Fibroblast of lung (primary cell): ENCODE measurements at regions not wholly inside any gene's neighbourhood (a gene's known extent, or its start where the extent isn't known, plus 50 kb on each side); places are given as distances from the start of the nearest gene placed in this dataset.

Experiments used
- DNase-seq, 2 donors: peaks; one replicate each; pipeline versions ENCODE4 v3.0.0 to v3.0.0-alpha.2; 2010; ENCODE audit warnings: low read depth in 2 of 2
- H2AFZ ChIP-seq: 2 replicates; pipeline ENCODE4 v1.5.1; 2012; ENCODE audit warnings: low read length, control low read depth, inconsistent platforms
- H3K27ac ChIP-seq: 2 replicates; pipeline ENCODE4 v1.5.1; 2011; ENCODE audit warnings: low read length, control low read depth; ENCODE audit not compliant: insufficient read depth
- H3K27me3 ChIP-seq: 2 replicates; pipeline ENCODE4 v1.5.1; 2011; ENCODE audit warnings: mild to moderate bottlenecking, low read length; ENCODE audit not compliant: control insufficient read depth, insufficient read depth
- H3K36me3 ChIP-seq: 2 replicates; pipeline ENCODE4 v1.5.1; 2011; ENCODE audit warnings: low read length; ENCODE audit not compliant: control insufficient read depth, insufficient read depth
- H3K4me1 ChIP-seq: 2 replicates; pipeline ENCODE4 v1.5.1; 2011; ENCODE audit warnings: low read length; ENCODE audit not compliant: control insufficient read depth, insufficient read depth; ENCODE audit errors: extremely low read depth
- H3K4me2 ChIP-seq: 2 replicates; pipeline ENCODE4 v1.5.1; 2011; ENCODE audit warnings: low read length, control low read depth; ENCODE audit not compliant: insufficient read depth; ENCODE audit errors: extremely low read depth
- H3K4me3 ChIP-seq, 4 experiments: fragments of 200-600 bp in 1 of 4; sonication (generic) in 1 of 4; replicated peaks in 1 of 4; 2 replicates each; pipeline ENCODE4 v1.5.1; 2011 to 2016; ENCODE audit warnings: low read length in 4 of 4, low read depth in 3 of 4, mild to moderate bottlenecking in 3 of 4, control low read depth in 2 of 4, inconsistent platforms in 1 of 4, mixed read lengths in 1 of 4; ENCODE audit not compliant: insufficient read depth in 1 of 4; ENCODE audit errors: control extremely low read depth in 1 of 4
- H3K79me2 ChIP-seq: 2 replicates; pipeline ENCODE4 v1.5.1; 2012; ENCODE audit warnings: mild to moderate bottlenecking, low read length, inconsistent platforms; ENCODE audit not compliant: control insufficient read depth, insufficient read depth
- H3K9ac ChIP-seq: 2 replicates; pipeline ENCODE4 v1.5.1; 2011; ENCODE audit warnings: mild to moderate bottlenecking, low read length, control low read depth; ENCODE audit not compliant: insufficient read depth
- H3K9me3 ChIP-seq: 2 replicates; pipeline ENCODE4 v1.5.1; 2012; ENCODE audit warnings: low read depth, low read length; ENCODE audit not compliant: control insufficient read depth, insufficient read depth
- H4K20me1 ChIP-seq: 2 replicates; pipeline ENCODE4 v1.5.1; 2011; ENCODE audit warnings: low read length; ENCODE audit not compliant: control insufficient read depth, insufficient read depth; ENCODE audit errors: extremely low read depth
- CTCF ChIP-seq, 2 donors: IDR thresholded peaks in 1 of 2; conservative IDR thresholded peaks in 1 of 2; 1 replicate in 1 of 2; 2 replicates in 1 of 2; pipeline ENCODE4 v1.5.1; 2011 to 2012; ENCODE audit warnings: low read length in 2 of 2, control low read depth in 1 of 2, inconsistent platforms in 1 of 2, low read depth in 1 of 2, mild to moderate bottlenecking in 1 of 2
- EZH2 ChIP-seq: IDR thresholded peaks from 2 replicates; pipeline ENCODE4 v1.5.1; 2012; ENCODE audit warnings: low read length, control low read depth, mild to moderate bottlenecking; ENCODE audit errors: missing control alignments

GRCh38 chr2:151028691-151029176 lies 232.9 kb downstream of the RBM43 start:
- peaks cover 15% of the 10 kb centered on the region for H3K4me1 ChIP-seq
- DNase-seq: no peak
- TF ChIP-seq EZH2 (no peak), CTCF (conservative IDR thresholded peaks at IDR 0.05 in 1 of 2, IDR thresholded peaks at IDR 0.05 in 1 of 2; ENCODE audit: low read depth in 1 of 2, low read length in 2 of 2) (no peak)
- no peak overlapping the region for H3K4me2 ChIP-seq
- no peak overlapping the region for H3K4me3 ChIP-seq
- H3K27ac ChIP-seq: no peak overlapping the region
- H3K9ac ChIP-seq: no peak overlapping the region
- no peak overlapping the region for H2AFZ ChIP-seq
- no peaks in the 10 kb centered on the region for H3K9me3 ChIP-seq
- no peaks in the 10 kb centered on the region for H3K79me2 ChIP-seq
- no peaks in the 10 kb centered on the region for H3K27me3 ChIP-seq
- no peaks in the 10 kb centered on the region for H4K20me1 ChIP-seq
- H3K36me3 ChIP-seq: no peaks in the 10 kb centered on the region

GRCh38 chr2:151027151-151027550 lies 234.5 kb downstream of the RBM43 start:
- TF ChIP-seq CTCF (conservative IDR thresholded peaks at IDR 0.05 in 1 of 2, IDR thresholded peaks at IDR 0.05 in 1 of 2; ENCODE audit: low read depth in 1 of 2, low read length in 2 of 2): no peak
- TF ChIP-seq EZH2: no peak
- no peak overlapping the region for H3K4me3 ChIP-seq
- no peaks in the 10 kb centered on the region for H3K9me3 ChIP-seq
- no peaks in the 10 kb centered on the region for H3K27me3 ChIP-seq
- no peak overlapping the region for H3K27ac ChIP-seq
- DNase-seq: peak; percentile 21 to 28
- peaks cover 6% of the 10 kb centered on the region for H3K4me1 ChIP-seq
- H2AFZ ChIP-seq: no peak overlapping the region
- H3K9ac ChIP-seq: no peak overlapping the region
- H3K36me3 ChIP-seq: no peaks in the 10 kb centered on the region
- no peak overlapping the region for H3K4me2 ChIP-seq
- H3K79me2 ChIP-seq: no peaks in the 10 kb centered on the region
- H4K20me1 ChIP-seq: no peaks in the 10 kb centered on the region

GRCh38 chr2:151025816-151026215 lies 235.8 kb downstream of the RBM43 start:
- no peak for DNase-seq

More at GRCh38 chr2:151025816-151026215, 235.8 kb downstream of the RBM43 start:
- no peak for TF ChIP-seq CTCF (conservative IDR thresholded peaks at IDR 0.05 in 1 of 2, IDR thresholded peaks at IDR 0.05 in 1 of 2; ENCODE audit: low read depth in 1 of 2, low read length in 2 of 2)
- TF ChIP-seq EZH2: no peak
- Histone ChIP-seq H3K4me2 (no peak overlapping the region), H3K27ac (no peak overlapping the region), H3K27me3 (no peaks in the 10 kb centered on the region), H4K20me1 (no peaks in the 10 kb centered on the region), H2AFZ (no peak overlapping the region), H3K9me3 (no peaks in the 10 kb centered on the region), H3K79me2 (no peaks in the 10 kb centered on the region), H3K4me3 (no peak overlapping the region), H3K36me3 (no peaks in the 10 kb centered on the region), H3K4me1 (peaks cover 3% of the 10 kb centered on the region), H3K9ac (no peak overlapping the region)
